Fibroblast of mammary gland (primary cell): ENCODE measurements at regions not wholly inside any gene's neighbourhood (a gene's known extent, or its start where the extent isn't known, plus 50 kb on each side); places are given as distances from the start of the nearest gene placed in this dataset.
A peak's percentile ranks its signal among the peaks of the same experiment; 100 is the strongest.

Experiments
- DNase-seq: peaks from one replicate; pipeline ENCODE4 v3.0.0-alpha.2; 2010; ENCODE audit warnings: low read depth
- H3K4me3 ChIP-seq: 2 replicates; pipeline ENCODE4 v1.5.1; 2011; ENCODE audit warnings: low read depth, mild to moderate bottlenecking, low read length, moderate library complexity; ENCODE audit not compliant: control insufficient read depth
- TF ChIP-seq, protein P1 (sequence below): conservative IDR thresholded peaks from 2 replicates; pipeline ENCODE4 v1.5.1; 2011; ENCODE audit warnings: low read depth, low read length, inconsistent platforms; ENCODE audit not compliant: control insufficient read depth, insufficient read depth

DNA sequence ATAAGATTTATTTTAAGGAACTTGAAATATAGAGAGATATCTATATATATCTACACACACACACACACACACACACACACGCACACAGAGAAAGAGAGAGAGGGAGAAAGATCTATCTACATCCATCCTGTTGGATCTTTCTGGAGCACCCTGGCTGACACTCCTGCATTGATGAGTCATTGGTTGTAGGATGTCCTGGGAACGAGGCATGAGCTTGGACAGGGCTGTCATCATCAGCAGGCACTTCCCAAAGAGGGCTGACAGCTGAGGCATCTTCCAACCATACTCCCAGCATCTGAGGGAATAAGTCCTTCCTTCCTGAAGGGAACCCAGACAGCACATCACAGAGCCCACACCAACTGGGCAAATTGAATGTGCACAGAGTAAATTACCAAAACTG is 99.1 kb upstream of the ERG start:
- no peak overlapping the region for H3K4me3 ChIP-seq
- TF ChIP-seq, protein P1, sequence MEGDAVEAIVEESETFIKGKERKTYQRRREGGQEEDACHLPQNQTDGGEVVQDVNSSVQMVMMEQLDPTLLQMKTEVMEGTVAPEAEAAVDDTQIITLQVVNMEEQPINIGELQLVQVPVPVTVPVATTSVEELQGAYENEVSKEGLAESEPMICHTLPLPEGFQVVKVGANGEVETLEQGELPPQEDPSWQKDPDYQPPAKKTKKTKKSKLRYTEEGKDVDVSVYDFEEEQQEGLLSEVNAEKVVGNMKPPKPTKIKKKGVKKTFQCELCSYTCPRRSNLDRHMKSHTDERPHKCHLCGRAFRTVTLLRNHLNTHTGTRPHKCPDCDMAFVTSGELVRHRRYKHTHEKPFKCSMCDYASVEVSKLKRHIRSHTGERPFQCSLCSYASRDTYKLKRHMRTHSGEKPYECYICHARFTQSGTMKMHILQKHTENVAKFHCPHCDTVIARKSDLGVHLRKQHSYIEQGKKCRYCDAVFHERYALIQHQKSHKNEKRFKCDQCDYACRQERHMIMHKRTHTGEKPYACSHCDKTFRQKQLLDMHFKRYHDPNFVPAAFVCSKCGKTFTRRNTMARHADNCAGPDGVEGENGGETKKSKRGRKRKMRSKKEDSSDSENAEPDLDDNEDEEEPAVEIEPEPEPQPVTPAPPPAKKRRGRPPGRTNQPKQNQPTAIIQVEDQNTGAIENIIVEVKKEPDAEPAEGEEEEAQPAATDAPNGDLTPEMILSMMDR = no peak

DNA sequence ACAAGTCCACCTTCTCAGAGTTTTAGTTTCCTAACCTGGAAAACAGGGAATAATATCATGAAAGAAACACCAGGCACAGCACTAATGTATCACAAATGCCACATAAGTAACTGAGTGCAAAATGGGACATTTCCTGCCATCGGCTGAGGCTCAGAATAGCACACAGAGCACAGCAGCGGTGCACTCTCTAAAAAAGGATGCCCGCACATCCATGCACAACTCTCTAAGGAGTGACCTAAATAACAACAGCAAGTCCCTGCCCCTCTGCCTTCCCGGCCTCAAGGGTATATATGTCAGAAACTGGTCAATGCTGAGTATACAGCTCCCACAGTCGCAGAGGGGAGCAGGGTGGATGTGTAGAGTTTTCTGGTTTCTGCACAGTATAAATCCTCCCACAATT is 100.1 kb upstream of the ERG start:
- TF ChIP-seq, protein P1 = no peak
- no peak for DNase-seq

More for the DNA sequence above, 99.1 kb upstream of the ERG start:
- DNase-seq = peak; percentile 15

DNA sequence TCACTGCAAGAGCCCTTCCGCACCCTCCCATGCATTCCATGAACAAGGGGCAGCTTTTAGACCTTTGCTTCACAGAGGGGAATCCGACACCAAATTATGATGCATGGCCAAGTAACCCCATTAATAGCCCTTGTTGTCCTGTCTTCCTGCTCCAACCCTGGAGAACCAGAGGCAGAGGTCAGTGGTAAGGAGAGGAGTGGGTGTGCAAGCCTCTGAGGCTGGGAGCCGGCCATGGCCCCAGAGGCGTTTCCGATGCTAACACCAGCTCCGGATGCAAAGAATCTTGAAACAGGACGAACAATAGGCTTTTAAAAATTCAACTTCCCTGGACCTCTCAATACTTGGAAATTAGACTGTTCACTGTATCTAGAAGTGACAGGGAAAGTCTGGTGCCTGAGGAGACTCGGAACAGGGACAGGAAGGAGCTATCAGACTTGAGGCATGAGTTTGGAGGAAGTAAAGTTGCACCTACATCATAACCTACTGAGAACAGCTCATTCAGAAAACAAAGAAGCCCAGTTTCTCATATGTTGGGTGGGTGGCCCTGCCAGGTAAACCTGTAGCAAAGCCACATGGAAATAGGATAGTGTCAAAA is 101.2 kb upstream of the ERG start:
- no peak for DNase-seq
- no peak overlapping the region for H3K4me3 ChIP-seq
- TF ChIP-seq, protein P1 = no peak

More for the DNA sequence above, 100.1 kb upstream of the ERG start:
- H3K4me3 ChIP-seq = no peak overlapping the region

DNA sequence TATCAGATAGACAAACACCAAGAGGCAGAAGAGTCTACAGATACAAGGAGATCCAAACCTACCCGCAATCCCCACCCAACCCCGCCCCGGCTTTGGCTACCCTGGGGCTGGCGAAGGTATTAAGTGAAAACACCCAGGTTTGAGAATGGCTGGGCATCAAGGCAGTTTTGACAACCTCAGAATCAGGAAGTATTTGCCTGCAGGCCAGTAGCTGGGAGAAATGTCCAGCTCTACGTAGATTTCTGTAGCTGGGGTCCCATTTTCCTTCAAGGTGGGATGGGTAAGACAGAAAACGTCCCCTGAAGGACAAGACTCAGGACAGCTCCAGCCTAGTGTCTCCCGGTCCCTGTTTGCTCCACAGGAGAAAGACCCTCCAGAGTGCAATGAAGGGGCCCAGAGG is 101.8 kb upstream of the ERG start:
- no peak for DNase-seq
- TF ChIP-seq, protein P1 = no peak
- H3K4me3 ChIP-seq = no peak overlapping the region

DNA sequence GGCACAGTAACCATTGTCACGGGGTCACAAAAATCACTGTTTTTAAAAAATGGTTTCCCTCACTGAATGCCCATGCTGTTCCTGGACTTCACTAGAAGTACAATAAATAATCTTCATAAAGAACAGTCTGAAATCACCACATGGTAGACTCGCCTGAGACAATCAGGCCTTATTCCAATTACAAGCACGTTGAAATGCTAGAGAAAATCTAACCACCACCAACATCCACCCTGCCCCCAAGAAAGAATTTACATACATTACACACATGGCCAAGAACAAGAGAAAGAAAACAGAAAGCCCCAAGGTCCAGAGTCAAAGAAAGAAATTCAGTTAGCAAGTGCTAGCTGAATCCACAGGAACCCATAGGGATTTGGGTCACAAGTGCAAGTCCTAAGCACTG is 107.0 kb upstream of the ERG start:
- H3K4me3 ChIP-seq = no peak overlapping the region
- DNase-seq = no peak
- TF ChIP-seq, protein P1 = no peak

DNA sequence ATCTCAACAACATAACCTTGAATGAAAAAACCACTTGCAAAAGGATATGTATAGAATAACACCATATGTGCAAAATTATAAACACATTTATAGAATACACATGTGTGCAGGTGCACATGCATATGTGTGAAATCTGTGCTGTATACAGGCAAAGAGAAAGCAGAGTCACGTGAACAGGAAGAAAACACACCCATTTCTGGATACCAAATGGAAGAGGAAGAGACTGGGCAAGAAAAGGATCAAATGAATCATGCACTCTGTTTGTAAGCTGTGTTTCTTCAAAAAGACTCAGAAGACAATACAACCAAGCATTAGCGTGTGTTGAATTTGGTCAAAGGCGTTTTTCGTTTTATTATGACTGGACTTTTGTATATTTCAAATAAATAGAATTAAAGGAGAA is 111.3 kb upstream of the ERG start:
- H3K4me3 ChIP-seq = no peak overlapping the region
- TF ChIP-seq, protein P1 = no peak
- DNase-seq = no peak
